GM10266 (cell line): ENCODE measurements at regions not wholly inside any gene's neighbourhood (a gene's known extent, or its start where the extent isn't known, plus 50 kb on each side); places are given as distances from the start of the nearest gene placed in this dataset.

Experiments used
- DNase-seq: peaks from one replicate; pipeline ENCODE4 v3.0.0; 2012; ENCODE audit errors: extremely low spot score
- CTCF ChIP-seq: IDR thresholded peaks from 2 replicates; pipeline ENCODE4 v1.5.1; 2012; ENCODE audit warnings: mild to moderate bottlenecking, low read depth; ENCODE audit not compliant: control insufficient read depth, insufficient read depth; ENCODE audit errors: missing control alignments

- no peak for DNase-seq
- TF ChIP-seq CTCF = no peak
Observed at GRCh38 chr5:120293796-120294195, 170.3 kb upstream of the PRR16 start.

GRCh38 chr5:120297616-120298015 is 166.5 kb upstream of the PRR16 start:
- no peak for TF ChIP-seq CTCF
- no peak for DNase-seq

- no peak for TF ChIP-seq CTCF
- DNase-seq = no peak
Observed at GRCh38 chr5:120298981-120299380, 165.1 kb upstream of the PRR16 start.

- no peak for TF ChIP-seq CTCF
- DNase-seq = no peak
Observed at GRCh38 chr5:120304663-120305062, 159.4 kb upstream of the PRR16 start.

- no peak for TF ChIP-seq CTCF
- DNase-seq = no peak
Observed at GRCh38 chr5:120306303-120306702, 157.8 kb upstream of the PRR16 start.

GRCh38 chr5:120314191-120314590 is 149.9 kb upstream of the PRR16 start:
- DNase-seq = no peak
- no peak for TF ChIP-seq CTCF

GRCh38 chr5:120320626-120321025 is 143.5 kb upstream of the PRR16 start:
- DNase-seq = no peak

More at GRCh38 chr5:120320626-120321025, 143.5 kb upstream of the PRR16 start:
- TF ChIP-seq CTCF = no peak
